ENCODE measurements at regions not wholly inside any gene's neighbourhood (a gene's known extent, or its start where the extent isn't known, plus 50 kb on each side); places are given as distances from the start of the nearest gene placed in this dataset.
A peak's percentile ranks its signal among the peaks of the same experiment; 100 is the strongest.

DNA sequence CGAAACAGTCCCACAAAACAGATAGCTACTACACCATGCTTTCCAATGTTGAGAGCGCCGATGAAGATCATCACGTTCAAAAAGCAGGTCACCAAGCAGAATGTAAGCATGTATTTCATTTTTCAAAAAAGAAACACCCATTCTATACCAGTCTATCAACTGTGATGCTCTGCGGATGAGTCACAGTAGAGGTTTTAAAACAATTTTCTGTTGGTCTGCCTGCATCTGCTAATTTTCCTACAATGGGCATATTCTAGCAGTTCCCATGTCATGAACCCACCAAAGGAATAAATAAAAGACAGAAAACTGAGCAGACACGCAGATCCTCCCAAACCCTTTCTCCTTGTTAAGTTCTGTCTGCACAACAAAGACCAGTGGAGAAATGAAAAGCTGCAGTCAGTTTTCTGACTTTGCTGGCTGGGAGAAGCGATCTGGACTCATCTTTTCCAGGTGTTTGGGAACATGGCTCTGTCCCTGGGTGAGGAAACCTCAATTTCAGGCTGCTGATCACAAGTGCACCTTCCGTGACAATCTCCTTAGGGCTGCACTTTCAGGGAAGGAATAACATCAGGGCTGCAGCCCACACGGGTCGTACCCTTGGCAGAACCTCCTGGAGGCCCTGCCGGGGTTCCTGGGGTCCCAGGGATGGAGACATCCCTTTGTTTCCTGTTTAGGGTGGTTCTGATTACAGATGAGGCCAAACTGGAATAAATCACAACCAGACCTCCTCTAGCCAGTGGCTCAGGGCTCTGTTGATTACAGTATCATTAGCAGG is 200.1 kb downstream of the BMP7 start:
- Histone ChIP-seq H3K27me3 (peaks cover 40% of the 10 kb centered on the region), H3K9me3 (no peaks in the 10 kb centered on the region), H3K36me3 (no peaks in the 10 kb centered on the region), H3K27ac (no peak overlapping the region), H3K4me1 (no peaks in the 10 kb centered on the region), H3K4me3 (no peak overlapping the region)
- intact Hi-C loops (cut with DNase I) = no loop called here
- ATAC-seq = no peak
- TF ChIP-seq, protein P1, sequence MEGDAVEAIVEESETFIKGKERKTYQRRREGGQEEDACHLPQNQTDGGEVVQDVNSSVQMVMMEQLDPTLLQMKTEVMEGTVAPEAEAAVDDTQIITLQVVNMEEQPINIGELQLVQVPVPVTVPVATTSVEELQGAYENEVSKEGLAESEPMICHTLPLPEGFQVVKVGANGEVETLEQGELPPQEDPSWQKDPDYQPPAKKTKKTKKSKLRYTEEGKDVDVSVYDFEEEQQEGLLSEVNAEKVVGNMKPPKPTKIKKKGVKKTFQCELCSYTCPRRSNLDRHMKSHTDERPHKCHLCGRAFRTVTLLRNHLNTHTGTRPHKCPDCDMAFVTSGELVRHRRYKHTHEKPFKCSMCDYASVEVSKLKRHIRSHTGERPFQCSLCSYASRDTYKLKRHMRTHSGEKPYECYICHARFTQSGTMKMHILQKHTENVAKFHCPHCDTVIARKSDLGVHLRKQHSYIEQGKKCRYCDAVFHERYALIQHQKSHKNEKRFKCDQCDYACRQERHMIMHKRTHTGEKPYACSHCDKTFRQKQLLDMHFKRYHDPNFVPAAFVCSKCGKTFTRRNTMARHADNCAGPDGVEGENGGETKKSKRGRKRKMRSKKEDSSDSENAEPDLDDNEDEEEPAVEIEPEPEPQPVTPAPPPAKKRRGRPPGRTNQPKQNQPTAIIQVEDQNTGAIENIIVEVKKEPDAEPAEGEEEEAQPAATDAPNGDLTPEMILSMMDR (IDR thresholded peaks at IDR 0.05) = no peak
- DNase-seq = peak; percentile 26

DNA sequence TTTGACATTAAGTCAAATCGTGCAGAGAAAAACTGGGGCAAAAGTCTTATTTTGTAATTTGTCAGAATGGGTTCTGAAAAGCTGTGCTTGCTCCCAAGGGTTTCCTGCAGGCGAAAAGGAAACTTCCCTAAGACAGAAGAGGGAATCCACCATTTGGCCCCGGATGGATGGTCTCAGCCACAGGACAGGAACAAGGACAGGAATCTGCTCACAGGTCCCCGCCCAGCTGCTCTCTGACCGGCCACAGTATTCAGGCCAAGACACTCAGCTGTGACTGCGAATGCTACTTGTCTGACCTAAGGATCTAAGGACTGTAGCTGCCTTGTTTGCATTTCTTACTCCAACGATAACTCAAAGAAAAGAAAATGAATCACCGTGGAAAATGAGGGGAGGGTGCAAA is 197.0 kb downstream of the BMP7 start:
- no peaks in the 10 kb centered on the region for H3K36me3 ChIP-seq
- ATAC-seq (no peak), DNase-seq (no peak)
- no peaks in the 10 kb centered on the region for H3K4me1 ChIP-seq
- no peaks in the 10 kb centered on the region for H3K9me3 ChIP-seq
- no peak overlapping the region for H3K4me3 ChIP-seq
- H3K27me3 ChIP-seq = peaks cover 63% of the 10 kb centered on the region
- intact Hi-C loops (cut with DNase I) = no loop called here
- TF ChIP-seq, protein P1 (IDR thresholded peaks at IDR 0.05) = no peak
- no peak overlapping the region for H3K27ac ChIP-seq

DNA sequence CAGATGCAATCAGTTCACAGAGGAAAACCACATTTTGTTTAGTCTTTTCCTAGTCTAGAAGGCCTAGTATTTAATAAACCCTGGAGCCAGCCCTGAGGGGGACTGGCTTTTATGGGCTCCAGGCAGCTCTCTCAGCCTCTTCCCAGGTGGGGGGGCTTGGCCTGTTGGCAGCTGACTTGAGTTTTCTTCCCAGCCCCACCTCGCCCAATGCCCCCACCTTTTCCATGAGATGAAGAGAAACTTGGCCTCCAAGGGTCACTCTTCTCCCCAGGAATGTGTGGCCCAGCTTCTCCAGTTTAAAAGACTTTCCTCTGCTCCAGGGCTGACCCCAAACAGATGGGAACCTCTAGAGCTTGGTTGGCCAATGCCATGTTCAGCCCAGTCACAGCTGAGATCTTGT is 196.1 kb downstream of the BMP7 start:
- Histone ChIP-seq H3K27me3 (peaks cover 66% of the 10 kb centered on the region), H3K9me3 (no peaks in the 10 kb centered on the region), H3K4me3 (no peak overlapping the region), H3K27ac (no peak overlapping the region), H3K36me3 (no peaks in the 10 kb centered on the region), H3K4me1 (no peaks in the 10 kb centered on the region)
- TF ChIP-seq, protein P1 (IDR thresholded peaks at IDR 0.05) = no peak
- intact Hi-C loops (cut with DNase I) = no loop called here
- ATAC-seq (no peak), DNase-seq (no peak)

DNA sequence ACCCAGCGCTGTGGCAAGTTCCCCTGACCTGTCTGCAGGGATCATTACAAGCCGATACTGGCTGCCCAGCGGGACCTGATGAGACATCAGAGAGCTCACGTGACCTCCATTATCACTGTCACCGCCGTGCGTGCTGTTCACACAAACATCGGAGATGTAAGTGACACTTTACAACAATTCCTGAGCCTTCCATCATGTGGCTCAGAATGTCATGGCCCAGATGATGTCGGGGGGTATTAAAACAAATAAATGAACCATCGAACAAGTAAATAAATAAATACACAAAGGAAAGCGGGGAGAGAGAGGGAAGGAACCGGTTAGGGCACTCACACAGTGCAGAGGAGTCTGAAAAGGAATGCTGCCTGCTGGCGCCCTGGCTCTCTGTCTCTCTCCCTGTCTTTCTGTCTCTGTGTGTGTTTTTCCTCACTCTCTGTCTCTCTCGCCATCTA is 195.1 kb downstream of the BMP7 start:
- H3K36me3 ChIP-seq = no peaks in the 10 kb centered on the region
- TF ChIP-seq, protein P1 (IDR thresholded peaks at IDR 0.05) = no peak
- intact Hi-C loops (cut with DNase I) = no loop called here
- no peak overlapping the region for H3K4me3 ChIP-seq
- no peak for ATAC-seq
- no peaks in the 10 kb centered on the region for H3K4me1 ChIP-seq
- no peak overlapping the region for H3K27ac ChIP-seq
- no peaks in the 10 kb centered on the region for H3K9me3 ChIP-seq
- H3K27me3 ChIP-seq = peaks cover 62% of the 10 kb centered on the region
- DNase-seq = peak; percentile 10

DNA sequence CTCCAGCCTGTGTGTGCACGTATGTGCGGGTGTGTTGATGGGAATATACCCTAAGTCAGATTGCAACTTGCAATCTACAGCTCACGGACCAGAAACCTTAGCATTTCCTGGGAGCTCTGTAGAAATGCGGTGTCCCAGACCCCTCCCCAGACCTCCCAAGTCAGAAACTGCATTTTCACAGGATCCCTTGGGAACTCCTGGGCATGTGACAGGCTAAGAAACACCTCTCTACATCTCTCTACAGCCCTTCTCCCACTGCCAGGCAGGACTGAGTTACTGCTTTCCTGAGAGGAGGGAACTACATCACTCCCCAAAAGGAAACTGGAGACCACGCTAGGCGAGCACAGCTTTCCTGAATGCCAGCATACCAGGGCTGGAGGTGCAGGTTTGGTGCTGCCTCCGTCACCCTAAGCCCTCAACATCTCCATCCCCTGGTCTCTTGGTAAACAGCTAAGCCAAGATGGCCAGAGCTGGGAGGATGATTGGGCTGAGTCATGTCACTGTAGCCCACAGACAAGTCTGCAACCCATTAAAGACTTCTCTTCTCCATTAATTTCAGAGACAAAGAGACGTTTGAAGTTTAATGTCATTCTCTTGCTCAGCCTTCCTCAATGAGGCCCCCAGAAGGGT is 194.4 kb downstream of the BMP7 start:
- TF ChIP-seq, protein P1 (IDR thresholded peaks at IDR 0.05) = no peak
- Histone ChIP-seq H3K27ac (no peak overlapping the region), H3K27me3 (peaks cover 62% of the 10 kb centered on the region)

More for the DNA sequence above, 194.4 kb downstream of the BMP7 start:
- intact Hi-C loops (cut with DNase I) = no loop called here
- Histone ChIP-seq H3K36me3 (no peaks in the 10 kb centered on the region), H3K4me1 (no peaks in the 10 kb centered on the region), H3K4me3 (no peak overlapping the region), H3K9me3 (no peaks in the 10 kb centered on the region)
- DNase-seq (peak; percentile 40), ATAC-seq (no peak)

Measured in upper lobe of right lung (tissue), 1 donor.